HepG2 (cell line): ENCODE measurements at regions not wholly inside any gene's neighbourhood (a gene's known extent, or its start where the extent isn't known, plus 50 kb on each side); places are given as distances from the start of the nearest gene placed in this dataset.
A peak's percentile ranks its signal among the peaks of the same experiment; 100 is the strongest.

Experiments
- HMGXB3 ChIP-seq: sonication (generic); formaldehyde crosslinking; IDR thresholded peaks from 2 replicates; pipeline ENCODE4 v1.4.0; 2020; ENCODE audit warnings: missing genetic modification reagents, borderline replicate concordance
- IKZF5 ChIP-seq: IDR thresholded peaks from 2 replicates; pipeline ENCODE4 v1.6.1; 2018; ENCODE audit warnings: missing genetic modification reagents, mild to moderate bottlenecking, missing compliant biosample characterization
- KIAA2018 ChIP-seq: sonication (generic); formaldehyde crosslinking; IDR thresholded peaks from 2 replicates; pipeline ENCODE4 v1.5.0; 2020; ENCODE audit warnings: mild to moderate bottlenecking, missing genetic modification reagents, borderline replicate concordance
- KLF11 ChIP-seq: IDR thresholded peaks from 2 replicates; pipeline ENCODE4 v1.6.1; 2016; ENCODE audit warnings: missing compliant biosample characterization
- MED1 ChIP-seq: sonication (generic); formaldehyde crosslinking; IDR thresholded peaks from 2 replicates; pipeline ENCODE4 v1.4.0; 2020; ENCODE audit warnings: missing genetic modification reagents
- MLLT10 ChIP-seq: sonication (generic); formaldehyde crosslinking; IDR thresholded peaks from 2 replicates; pipeline ENCODE4 v1.4.0; 2020; ENCODE audit warnings: missing genetic modification reagents
- POGK ChIP-seq: sonication (generic); formaldehyde crosslinking; conservative IDR thresholded peaks from 2 replicates; pipeline ENCODE4 v1.8.0; 2022; ENCODE audit warnings: mild to moderate bottlenecking, moderate library complexity, missing genetic modification reagents
- RFX5 ChIP-seq: IDR thresholded peaks from 2 replicates; pipeline ENCODE4 v1.6.1; 2011; ENCODE audit warnings: low read depth, low read length, improper control_type of control experiment
- SALL2 ChIP-seq: sonication (generic); formaldehyde crosslinking; IDR thresholded peaks from 2 replicates; pipeline ENCODE4 v1.8.1; 2023; ENCODE audit warnings: mild to moderate bottlenecking, missing genetic modification reagents, inconsistent platforms
- TCF12 ChIP-seq, 2 experiments: fragments of 450-650 bp in 1 of 2; sonication (generic) in 1 of 2; formaldehyde crosslinking in 1 of 2; IDR thresholded peaks; 2 replicates each; pipeline versions ENCODE4 v1.6.1 to v1.8.0; 2017 to 2022; ENCODE audit warnings: antibody characterized with exemption in 1 of 2, mild to moderate bottlenecking in 1 of 2, missing genetic modification reagents in 1 of 2, moderate library complexity in 1 of 2
- ZNF557 ChIP-seq: sonication (generic); formaldehyde crosslinking; IDR thresholded peaks from 2 replicates; pipeline ENCODE4 v1.4.0; 2020; ENCODE audit warnings: missing genetic modification reagents
- ZNF737 ChIP-seq: sonication (generic); formaldehyde crosslinking; IDR thresholded peaks from 2 replicates; pipeline ENCODE4 v1.5.0; 2020; ENCODE audit warnings: missing genetic modification reagents, mild to moderate bottlenecking, borderline replicate concordance

GRCh38 chr6:7042654-7043545 is 64.9 kb upstream of the RREB1 start (continued):
- TF ChIP-seq TCF12 (IDR thresholded peaks at IDR 0.05), result no peak
- TF ChIP-seq TCF12 (CRISPR knock-in tag; IDR thresholded peaks at IDR 0.05), result no peak
- TF ChIP-seq SALL2 (CRISPR knock-in tag), result no peak
- no peak for TF ChIP-seq RFX5
- peak; percentile 86; the same call in 1 of the 2 replicates for TF ChIP-seq HMGXB3 (CRISPR knock-in tag)
- peak; percentile 68; the same call in 1 of the 2 replicates for TF ChIP-seq POGK (CRISPR knock-in tag)
- no peak; the same call in none of the 2 replicates for TF ChIP-seq ZNF737 (CRISPR knock-in tag)
- TF ChIP-seq MED1 (CRISPR knock-in tag), result peak; percentile 93
- no peak for TF ChIP-seq KIAA2018 (CRISPR knock-in tag)
- TF ChIP-seq IKZF5 (CRISPR knock-in tag), result peak; percentile 95; the same call in 1 of the 2 replicates
- peak; percentile 85; the same call in 1 of the 2 replicates for TF ChIP-seq KLF11 (CRISPR knock-in tag)
- TF ChIP-seq MLLT10 (CRISPR knock-in tag), result no peak
- no peak for TF ChIP-seq ZNF557 (CRISPR knock-in tag)
